ENCODE measurements at regions not wholly inside any gene's neighbourhood (a gene's known extent, or its start where the extent isn't known, plus 50 kb on each side); places are given as distances from the start of the nearest gene placed in this dataset.
A peak's percentile ranks its signal among the peaks of the same experiment; 100 is the strongest.
"Not testable (repeated sequence)": the region's sequence is repeated elsewhere in the genome, so short reads cannot be mapped to it uniquely, and the experiment has no call there.

- FAIRE-seq, result no peak
Measured at GRCh38 chr7:104264285-104264684, 56.5 kb upstream of the ORC5 start.

DNA sequence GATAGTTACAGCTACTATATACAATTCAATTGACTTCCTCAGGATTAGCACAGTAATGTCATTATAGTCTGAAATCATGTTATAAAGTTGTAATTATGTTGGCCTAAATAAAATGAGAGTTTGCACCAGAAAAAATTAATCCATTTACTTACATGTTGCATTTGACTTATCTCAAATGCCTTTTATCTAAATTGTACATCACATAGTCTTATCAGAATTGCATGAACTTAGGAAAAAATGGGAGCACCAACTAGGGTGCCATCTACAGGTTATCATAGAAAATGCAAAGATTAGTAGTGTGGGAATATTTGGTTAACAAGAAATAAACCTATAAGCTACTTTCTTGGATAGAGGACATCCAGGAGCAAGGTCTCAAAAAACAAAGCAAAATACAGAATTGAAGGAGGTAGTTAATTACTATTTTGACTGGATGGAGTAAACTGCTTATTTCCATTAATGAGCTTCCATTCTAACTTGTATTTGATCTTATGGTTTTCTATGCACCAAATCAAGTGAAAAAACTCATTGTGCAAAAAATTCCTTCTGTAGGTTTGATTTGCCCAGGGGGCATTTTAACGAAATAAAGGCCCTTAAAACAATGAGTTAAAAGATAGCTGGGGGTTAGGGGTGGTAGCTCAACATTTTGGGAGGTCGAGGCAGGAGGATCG lies 60.0 kb upstream of the ORC5 start:
- FAIRE-seq (peak; percentile 34), DNase-seq (ENCODE audit: low spot score in 2 of 2) (peak in 1 of 2 donors; percentile 5)

More at GRCh38 chr7:104264285-104264684, 56.5 kb upstream of the ORC5 start:
- DNase-seq (ENCODE audit: low spot score in 2 of 2), result no peak

DNA sequence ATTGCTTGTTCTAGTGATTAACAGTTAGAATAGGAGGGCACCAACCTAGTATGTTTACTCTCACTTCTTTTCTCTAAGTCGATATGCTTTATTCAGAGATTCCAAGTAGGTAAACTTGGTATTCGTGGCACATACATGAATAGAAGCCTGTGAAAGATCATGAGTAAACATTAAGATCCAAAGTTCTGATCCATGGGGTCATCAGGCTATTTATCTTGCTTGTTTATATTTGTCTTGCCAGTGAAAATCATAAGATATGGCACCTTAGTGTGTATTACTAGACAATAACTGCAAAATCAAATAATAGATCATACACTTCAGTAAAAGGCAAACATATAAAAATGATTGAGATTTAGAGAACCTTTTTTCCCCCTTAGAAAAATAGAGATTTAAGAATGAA lies 56.5 kb upstream of the LHFPL3 start:
- DNase-seq (ENCODE audit: low spot score in 2 of 2) (no peak), FAIRE-seq (no peak)

DNA sequence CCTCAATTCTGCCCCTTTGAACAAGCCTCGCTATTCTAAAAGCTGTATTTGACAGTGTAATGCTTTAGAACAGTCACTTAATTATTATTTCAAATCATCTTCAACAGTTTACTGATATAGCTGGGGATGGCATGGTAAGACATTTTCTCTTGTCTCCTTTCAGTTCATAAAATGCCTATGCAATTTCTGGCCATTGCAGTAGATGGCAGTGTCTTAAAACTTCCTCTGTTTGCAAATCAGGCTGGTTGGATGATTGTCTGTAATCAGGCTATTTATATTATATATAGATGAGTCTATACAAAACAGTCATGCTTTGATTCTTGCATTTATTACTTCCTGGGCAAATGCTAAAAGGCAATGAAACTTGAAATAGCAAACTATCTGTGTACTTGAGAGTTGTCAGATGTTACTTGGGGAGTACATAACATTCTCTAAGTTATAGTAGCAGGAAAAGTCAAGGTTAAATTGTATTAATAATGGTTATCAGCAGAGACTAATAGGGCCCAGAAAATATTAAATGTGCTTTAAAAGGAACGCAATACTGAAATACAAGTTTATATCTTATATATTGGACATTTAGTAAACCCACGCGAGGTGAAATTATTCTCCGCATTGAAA lies 55.5 kb upstream of the LHFPL3 start:
- peak; percentile 80 for FAIRE-seq

GRCh38 chr7:104275900-104276299 lies 52.5 kb upstream of the LHFPL3 start:
- FAIRE-seq, result no peak
- DNase-seq (ENCODE audit: low spot score in 2 of 2), result no peak

More for the DNA sequence above, 55.5 kb upstream of the LHFPL3 start:
- peak in 1 of 2 donors; percentile 31 for DNase-seq (ENCODE audit: low spot score in 2 of 2)

- DNase-seq (ENCODE audit: low spot score in 2 of 2); FAIRE-seq: not testable (repeated sequence)
Measured at GRCh38 chr7:104276730-104277129, 51.7 kb upstream of the LHFPL3 start.
